Fibroblast of villous mesenchyme (primary cell): ENCODE measurements at regions not wholly inside any gene's neighbourhood (a gene's known extent, or its start where the extent isn't known, plus 50 kb on each side); places are given as distances from the start of the nearest gene placed in this dataset.

Experiments
- DNase-seq: peaks from one replicate; pipeline ENCODE4 v3.0.0-alpha.2; 2010; ENCODE audit warnings: low read depth
- H3K4me3 ChIP-seq: 2 replicates; pipeline ENCODE4 v1.5.1; 2011; ENCODE audit warnings: low read depth, mild to moderate bottlenecking, low read length
- TF ChIP-seq, protein P1 (sequence below): IDR thresholded peaks from 2 replicates; pipeline ENCODE4 v1.5.1; 2012; ENCODE audit warnings: low read depth, mild to moderate bottlenecking, low read length; ENCODE audit not compliant: insufficient read depth

DNA sequence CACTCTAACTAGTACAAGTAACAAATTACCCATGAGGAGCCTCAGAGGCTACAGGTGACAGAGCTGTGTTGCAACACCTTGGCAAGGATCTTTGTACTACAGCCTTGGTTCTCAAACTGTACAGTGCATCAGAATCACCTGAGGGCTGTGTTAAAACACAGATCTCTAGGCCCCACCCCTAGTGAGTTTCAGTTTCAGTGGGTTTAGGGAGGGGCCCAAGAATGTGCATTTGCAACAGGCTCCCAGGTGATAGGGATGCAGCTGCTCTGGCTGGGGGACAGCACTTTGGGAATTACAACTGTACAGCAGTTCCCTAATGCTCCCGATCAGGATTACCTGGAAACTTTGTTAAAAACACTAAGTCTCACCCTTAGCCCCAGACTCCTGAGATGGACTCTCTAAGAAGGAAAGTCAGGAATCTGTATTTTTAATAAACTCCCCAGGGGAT, 66.1 kb upstream of the NR2F2 start:
- DNase-seq, result no peak
- TF ChIP-seq, protein P1, sequence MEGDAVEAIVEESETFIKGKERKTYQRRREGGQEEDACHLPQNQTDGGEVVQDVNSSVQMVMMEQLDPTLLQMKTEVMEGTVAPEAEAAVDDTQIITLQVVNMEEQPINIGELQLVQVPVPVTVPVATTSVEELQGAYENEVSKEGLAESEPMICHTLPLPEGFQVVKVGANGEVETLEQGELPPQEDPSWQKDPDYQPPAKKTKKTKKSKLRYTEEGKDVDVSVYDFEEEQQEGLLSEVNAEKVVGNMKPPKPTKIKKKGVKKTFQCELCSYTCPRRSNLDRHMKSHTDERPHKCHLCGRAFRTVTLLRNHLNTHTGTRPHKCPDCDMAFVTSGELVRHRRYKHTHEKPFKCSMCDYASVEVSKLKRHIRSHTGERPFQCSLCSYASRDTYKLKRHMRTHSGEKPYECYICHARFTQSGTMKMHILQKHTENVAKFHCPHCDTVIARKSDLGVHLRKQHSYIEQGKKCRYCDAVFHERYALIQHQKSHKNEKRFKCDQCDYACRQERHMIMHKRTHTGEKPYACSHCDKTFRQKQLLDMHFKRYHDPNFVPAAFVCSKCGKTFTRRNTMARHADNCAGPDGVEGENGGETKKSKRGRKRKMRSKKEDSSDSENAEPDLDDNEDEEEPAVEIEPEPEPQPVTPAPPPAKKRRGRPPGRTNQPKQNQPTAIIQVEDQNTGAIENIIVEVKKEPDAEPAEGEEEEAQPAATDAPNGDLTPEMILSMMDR, result no peak
- no peak overlapping the region for H3K4me3 ChIP-seq

DNA sequence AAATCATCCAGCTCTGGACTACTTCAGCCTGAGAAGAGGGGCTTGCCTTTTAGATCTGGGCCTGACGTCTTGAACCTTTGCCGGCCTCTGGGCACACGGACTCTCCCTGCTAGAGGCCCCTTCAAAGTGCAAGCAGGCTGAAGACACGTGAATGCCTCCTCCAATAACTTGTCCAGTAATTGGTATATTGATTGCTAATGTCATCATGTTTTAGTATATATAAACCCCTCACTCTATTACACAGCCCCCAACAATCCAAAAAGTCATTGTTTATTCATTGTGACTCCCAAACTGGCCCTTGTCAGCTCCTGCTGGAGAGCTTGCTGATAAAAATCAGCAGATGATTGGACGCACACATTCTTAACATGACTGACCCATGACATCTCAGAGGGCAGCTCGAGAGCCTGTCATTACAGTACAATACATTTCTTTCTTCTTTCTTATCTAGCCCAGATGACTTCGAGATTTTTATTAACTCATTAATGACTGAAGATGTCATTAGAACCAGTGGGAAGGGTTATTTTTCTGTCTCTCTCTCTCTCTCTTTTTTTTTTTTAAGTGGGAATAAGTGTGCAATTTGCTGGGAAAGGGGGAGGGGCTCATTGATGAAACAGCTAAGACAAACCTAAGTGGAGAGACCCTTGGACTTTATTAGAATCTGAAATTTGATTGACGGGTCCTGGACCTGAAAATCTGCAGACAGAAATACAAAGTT, 65.5 kb upstream of the NR2F2 start:
- H3K4me3 ChIP-seq, result no peak overlapping the region
- DNase-seq, result no peak
- TF ChIP-seq, protein P1, result no peak

DNA sequence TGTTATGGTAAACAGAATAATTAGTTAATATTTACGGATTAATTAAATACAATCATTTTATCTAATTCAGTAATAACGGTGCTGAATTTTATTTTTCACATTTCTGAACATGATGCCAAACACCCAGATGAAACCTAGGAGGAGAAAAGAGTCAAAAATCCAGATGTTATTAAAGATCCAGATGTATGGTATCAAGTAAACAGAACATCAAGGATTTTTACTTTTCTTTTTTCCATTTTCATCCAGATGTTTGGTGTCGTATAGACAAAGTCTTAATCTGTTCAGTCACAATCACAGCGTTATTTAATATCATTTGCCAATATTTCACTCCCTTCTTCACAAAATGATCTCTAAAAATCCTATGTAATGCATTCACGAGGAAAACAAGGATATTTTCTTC, 64.0 kb upstream of the NR2F2 start:
- H3K4me3 ChIP-seq, result no peak overlapping the region
- TF ChIP-seq, protein P1, result no peak

DNA sequence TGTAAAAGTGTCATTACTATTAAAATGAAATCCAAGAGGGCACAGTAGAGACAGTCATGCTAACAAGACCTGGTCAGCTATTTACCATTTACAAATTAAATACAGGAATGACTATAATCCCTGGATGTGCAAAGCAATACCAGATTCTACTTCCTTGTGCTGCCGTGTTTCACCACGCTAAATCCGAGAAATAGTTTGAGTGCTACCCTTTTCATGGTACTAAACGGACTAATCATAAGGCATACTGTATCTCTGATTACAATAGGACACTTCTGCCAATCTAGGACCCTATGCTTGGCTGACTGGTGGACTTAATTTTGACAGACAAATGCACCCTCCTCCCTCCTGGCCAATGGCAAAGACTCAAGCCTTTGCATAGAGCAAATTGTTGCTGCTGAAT, 63.0 kb upstream of the NR2F2 start:
- no peak overlapping the region for H3K4me3 ChIP-seq
- TF ChIP-seq, protein P1, result no peak
- no peak for DNase-seq

More for the DNA sequence above, 64.0 kb upstream of the NR2F2 start:
- DNase-seq, result no peak

DNA sequence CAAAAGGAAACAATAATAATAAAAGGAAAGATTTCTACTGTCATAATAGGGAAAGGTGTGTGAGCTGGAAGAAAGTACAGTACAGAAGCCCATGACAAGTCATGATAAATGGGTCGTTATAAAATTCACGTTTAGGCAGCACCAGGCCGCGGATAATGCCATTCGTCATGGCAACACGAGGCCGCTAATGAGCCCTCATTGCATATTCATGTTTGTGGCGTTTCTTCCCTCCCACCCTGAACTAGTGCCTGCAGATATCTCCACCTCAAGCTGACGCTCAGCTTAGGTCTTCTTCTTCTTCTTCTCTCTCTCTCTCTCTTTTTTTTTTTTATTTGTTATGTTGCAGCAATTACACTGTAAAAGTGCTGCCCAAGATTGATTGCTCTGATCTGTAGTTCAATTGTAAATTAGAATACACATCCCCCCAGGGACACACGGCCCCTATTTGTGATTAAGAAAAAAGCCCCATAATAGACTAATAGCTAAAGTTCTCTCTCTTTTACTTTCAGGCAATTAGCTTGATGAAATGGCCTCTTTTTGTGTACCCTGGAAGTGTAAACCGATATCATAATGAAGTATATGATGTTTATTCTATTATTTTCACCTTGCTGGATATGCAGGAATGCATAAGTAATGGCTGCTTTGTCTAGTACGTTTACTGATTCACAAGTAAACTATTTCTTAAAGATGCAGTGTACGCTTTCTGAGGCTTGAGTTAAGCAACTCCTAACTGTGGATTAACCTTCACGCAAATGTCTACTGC, 61.9 kb upstream of the NR2F2 start:
- DNase-seq, result peak; percentile 62
- H3K4me3 ChIP-seq, result no peak overlapping the region
- TF ChIP-seq, protein P1, result no peak

DNA sequence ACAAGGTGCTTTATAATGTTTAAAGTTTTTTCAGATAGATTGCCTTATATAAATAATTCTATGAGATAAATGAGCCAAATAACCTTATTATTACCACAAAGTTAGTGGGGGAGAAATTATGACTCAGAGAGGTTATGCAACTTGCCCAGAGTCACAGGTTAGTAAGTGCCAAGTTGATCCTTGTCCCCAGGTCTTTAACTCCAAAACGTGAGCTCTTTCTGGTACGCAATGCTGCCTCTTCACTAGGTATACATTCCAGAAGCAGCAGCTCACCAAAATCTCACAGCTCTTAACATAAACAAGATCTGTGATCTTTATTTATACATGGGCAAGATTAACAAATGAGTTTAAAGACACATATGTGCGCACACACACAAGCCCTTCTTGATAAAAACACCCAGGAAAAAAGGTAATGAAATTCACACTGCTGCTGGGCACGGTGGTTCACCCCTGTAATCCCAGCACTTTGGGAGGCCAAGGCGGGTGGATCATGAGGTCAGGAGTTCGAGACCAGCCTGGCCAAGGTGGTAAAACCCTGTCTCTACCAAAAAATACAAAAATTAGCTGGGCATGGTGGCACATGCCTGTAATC, 59.8 kb upstream of the NR2F2 start:
- H3K4me3 ChIP-seq, result no peak overlapping the region
- DNase-seq, result peak; percentile 73
- TF ChIP-seq, protein P1, result no peak
